ENCODE measurements at regions not wholly inside any gene's neighbourhood (a gene's known extent, or its start where the extent isn't known, plus 50 kb on each side); places are given as distances from the start of the nearest gene placed in this dataset.

DNA sequence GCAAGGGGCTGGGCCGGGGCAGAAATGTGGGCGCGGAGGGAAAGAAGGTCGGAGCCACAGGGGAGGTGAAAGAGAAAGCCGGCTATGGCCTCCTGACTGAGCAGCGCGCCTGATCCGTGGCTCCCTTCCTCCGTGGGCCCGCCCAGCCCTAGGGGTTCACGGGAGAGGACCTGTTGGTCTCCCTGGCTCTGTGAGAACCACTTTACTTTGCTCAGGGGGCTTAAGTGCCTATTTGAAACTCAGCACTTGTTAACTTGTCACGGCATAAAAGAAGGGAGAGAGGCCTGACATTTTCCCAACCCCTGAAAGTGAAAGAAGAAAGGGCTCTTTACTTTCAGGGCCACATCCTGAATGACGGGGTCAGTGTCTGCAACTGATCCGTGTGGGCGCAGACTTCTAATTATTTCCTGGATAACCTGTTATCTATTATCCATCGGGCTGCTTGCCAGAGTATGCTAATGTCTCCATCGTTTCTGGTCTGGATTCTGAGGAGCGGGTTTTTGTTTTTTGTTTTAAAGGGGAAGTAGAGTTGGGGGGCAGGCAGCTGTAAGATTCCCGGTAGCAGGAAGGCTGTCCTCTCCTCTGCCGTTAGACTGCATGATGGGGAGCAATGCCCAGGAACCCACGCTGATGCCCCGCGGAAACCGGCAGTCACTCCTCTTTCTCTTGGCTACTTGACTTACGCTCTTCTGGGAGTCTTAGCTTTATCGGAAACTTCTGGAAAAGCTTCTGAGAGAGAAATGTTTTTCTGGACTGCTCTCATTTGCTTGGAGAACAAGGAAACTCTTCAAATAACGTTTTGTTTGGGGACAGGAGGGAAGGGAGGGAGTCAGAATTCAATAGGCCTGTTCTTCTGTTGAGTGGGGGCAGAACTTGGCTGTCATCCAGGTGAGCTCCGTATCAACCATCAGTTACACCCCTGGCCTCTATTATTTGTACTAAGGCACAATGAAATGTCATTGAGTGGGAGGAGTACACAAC lies 127.7 kb upstream of the MAX start:
- no peaks in the 10 kb centered on the region for H3K36me3 ChIP-seq (ENCODE audit: insufficient read depth, low read length)
- no peak for DNase-seq (ENCODE audit: low read depth, low spot score)
- H3K4me3 ChIP-seq, result peak overlapping the region; percentile 67
- no peak for TF ChIP-seq FOXP2 (optimal IDR thresholded peaks at IDR 0.05; ENCODE audit: control extremely low read depth, extremely low read length, insufficient read depth)
- peak; percentile 44; the same call in 1 of the 2 replicates for TF ChIP-seq POLR2AphosphoS5 (IDR thresholded peaks at IDR 0.05; ENCODE audit: borderline replicate concordance, low read depth, low read length)
- H3K9me3 ChIP-seq (ENCODE audit: low read depth, low read length), result no peaks in the 10 kb centered on the region
- peak overlapping the region; percentile 73 for H3K9ac ChIP-seq (ENCODE audit: insufficient read length)
- H3K27ac ChIP-seq, result peak overlapping the region; percentile 93

DNA sequence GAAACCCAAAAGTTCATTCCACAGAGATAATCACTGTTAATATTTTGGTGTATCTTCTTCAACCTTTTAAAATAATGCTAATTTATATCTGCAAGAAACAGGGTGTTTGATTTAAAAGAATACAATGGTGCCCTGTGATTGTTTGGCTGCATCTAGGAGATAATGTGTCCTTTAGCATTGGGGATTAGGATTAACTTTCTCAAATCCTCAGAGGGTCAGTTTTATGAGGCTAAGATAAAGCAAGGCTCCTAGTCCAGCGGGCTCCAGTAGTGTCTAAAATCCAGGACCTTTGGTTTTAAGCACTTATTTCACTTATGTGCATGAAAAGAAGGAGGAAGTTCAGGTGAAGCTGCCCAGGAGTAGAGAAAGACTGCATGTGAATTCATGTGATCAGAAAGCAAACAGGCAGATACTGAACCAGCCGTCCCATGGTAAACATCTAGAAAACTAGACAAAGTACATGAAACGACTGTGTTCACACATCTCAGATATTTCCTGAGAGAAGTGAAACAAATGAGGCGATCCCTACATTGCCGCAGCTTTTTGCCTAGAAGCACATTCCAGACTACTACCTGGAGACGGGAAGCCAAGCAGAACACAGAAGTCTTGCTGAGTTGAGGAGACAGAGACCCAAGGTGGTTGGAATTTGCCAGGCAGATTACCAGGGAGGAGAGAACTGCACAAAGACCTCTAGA lies 129.1 kb upstream of the MAX start:
- H3K9ac ChIP-seq (ENCODE audit: insufficient read length), result no peak overlapping the region
- H3K9me3 ChIP-seq (ENCODE audit: low read depth, low read length), result no peaks in the 10 kb centered on the region
- H3K36me3 ChIP-seq (ENCODE audit: insufficient read depth, low read length), result no peaks in the 10 kb centered on the region
- H3K27ac ChIP-seq, result peak overlapping the region; percentile 89
- TF ChIP-seq POLR2AphosphoS5 (IDR thresholded peaks at IDR 0.05; ENCODE audit: borderline replicate concordance, low read depth, low read length) (no peak), EZH2 (IDR thresholded peaks at IDR 0.05) (no peak), FOXP2 (optimal IDR thresholded peaks at IDR 0.05; ENCODE audit: control extremely low read depth, extremely low read length, insufficient read depth) (no peak)
- DNase-seq (ENCODE audit: low read depth, low spot score), result no peak
- 0 out of 2 replicates have a peak overlapping the region, but pooled peaks have one; percentile 1 for H3K4me3 ChIP-seq

DNA sequence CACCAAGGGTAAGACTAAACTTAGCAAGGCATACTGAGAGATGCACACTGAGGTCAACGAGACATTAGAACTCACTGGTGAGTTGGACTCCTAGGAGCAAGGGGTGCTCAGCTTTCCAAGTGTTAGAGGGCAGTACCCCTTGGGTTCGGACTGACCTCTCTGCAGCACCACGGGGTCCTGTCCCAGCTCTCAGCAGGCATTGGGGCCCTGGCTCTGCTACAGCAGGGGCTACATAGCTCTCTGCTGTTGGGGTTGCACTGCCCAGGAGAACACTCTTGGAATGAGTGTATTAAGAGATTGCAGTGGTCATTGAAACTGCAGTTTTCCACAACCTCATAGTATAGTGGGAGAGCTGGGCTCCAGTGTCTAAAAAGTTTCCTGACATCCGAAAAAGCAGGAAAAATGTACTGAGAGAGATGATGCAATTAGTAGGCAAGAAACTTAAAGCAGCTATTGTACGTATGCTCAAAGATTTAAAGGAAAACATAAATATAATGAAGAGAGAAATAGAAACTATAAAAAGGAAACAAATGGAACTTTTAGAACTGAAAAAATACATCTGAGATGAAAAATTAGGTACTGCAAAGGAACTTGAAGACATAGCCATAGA lies 132.5 kb upstream of the MAX start:
- Histone ChIP-seq H3K9ac (ENCODE audit: insufficient read length) (no peak overlapping the region), H3K27ac (no peak overlapping the region), H3K36me3 (ENCODE audit: insufficient read depth, low read length) (no peaks in the 10 kb centered on the region), H3K4me3 (no peak overlapping the region), H3K9me3 (ENCODE audit: low read depth, low read length) (no peaks in the 10 kb centered on the region)
- TF ChIP-seq POLR2AphosphoS5 (IDR thresholded peaks at IDR 0.05; ENCODE audit: borderline replicate concordance, low read depth, low read length) (no peak), EZH2 (IDR thresholded peaks at IDR 0.05) (no peak), FOXP2 (optimal IDR thresholded peaks at IDR 0.05; ENCODE audit: control extremely low read depth, extremely low read length, insufficient read depth) (no peak)
- DNase-seq (ENCODE audit: low read depth, low spot score), result no peak

DNA sequence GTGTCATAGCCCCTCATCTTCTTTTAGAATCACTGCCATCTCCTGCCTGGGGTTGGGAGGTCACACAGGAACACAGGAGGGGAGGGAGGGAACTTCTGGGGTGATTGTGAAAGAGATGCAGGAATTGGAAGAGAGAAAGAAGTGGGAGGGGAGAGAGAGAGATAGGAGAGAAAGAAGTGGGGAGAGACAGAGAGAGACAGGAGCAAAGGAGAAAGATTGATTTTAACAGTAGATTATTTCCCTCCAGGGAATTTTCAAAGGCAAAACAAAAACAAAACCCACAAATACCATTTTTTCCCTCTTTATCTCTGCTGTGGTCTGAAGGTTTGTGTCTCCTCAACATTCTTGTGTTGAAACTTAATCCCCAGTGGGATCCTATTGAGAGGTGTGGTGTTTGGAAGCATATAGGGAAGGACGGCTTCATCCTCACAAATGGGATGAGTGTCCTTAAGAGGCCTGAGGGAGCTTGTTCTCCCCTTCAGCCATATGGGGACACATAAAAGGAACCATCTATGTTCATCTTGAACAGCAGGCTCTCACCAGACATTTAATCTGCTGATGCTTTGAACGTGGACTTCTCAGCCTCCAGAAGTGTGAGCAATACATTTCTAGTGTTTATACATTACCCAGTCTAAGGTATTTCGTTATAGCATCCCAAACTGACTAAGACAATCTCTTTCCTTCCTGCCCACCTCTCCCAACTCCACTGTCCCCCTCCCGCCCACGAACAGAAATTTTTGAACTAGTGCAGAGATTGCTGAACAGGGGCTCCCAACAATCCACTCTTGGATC lies 134.9 kb upstream of the MAX start:
- H3K9ac ChIP-seq (ENCODE audit: insufficient read length), result no peak overlapping the region
- no peak overlapping the region for H3K27ac ChIP-seq
- DNase-seq (ENCODE audit: low read depth, low spot score), result no peak
- no peak overlapping the region for H3K4me3 ChIP-seq
- H3K9me3 ChIP-seq (ENCODE audit: low read depth, low read length), result no peaks in the 10 kb centered on the region
- no peaks in the 10 kb centered on the region for H3K36me3 ChIP-seq (ENCODE audit: insufficient read depth, low read length)
- TF ChIP-seq FOXP2 (optimal IDR thresholded peaks at IDR 0.05; ENCODE audit: control extremely low read depth, extremely low read length, insufficient read depth) (no peak), POLR2AphosphoS5 (IDR thresholded peaks at IDR 0.05; ENCODE audit: borderline replicate concordance, low read depth, low read length) (no peak), EZH2 (IDR thresholded peaks at IDR 0.05) (no peak)

DNA sequence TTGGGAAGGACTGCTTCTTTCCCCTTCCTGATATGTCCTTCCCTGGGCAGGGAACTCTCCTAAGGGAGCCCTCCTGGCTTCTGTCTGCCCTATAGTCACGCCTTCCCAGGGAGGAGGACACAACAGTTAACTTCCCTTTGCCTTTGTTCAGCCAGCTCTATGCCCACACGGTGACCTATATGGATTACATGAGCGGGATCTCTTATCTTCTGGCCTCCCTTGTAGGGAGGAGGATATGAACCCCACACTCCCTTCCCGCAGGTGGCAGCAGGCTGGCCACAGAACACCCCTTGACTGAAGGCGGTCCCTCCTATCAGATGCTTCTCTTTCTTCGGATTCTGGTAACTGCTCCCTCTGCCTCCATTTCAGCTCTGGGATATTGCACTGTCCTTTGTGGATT lies 135.6 kb upstream of the MAX start:
- TF ChIP-seq FOXP2 (optimal IDR thresholded peaks at IDR 0.05; ENCODE audit: control extremely low read depth, extremely low read length, insufficient read depth), result no peak
- Histone ChIP-seq H3K36me3 (ENCODE audit: insufficient read depth, low read length) (no peaks in the 10 kb centered on the region), H3K27ac (no peak overlapping the region), H3K9me3 (ENCODE audit: low read depth, low read length) (no peaks in the 10 kb centered on the region), H3K9ac (ENCODE audit: insufficient read length) (no peak overlapping the region), H3K4me3 (no peak overlapping the region)
- DNase-seq (ENCODE audit: low read depth, low spot score), result no peak

DNA sequence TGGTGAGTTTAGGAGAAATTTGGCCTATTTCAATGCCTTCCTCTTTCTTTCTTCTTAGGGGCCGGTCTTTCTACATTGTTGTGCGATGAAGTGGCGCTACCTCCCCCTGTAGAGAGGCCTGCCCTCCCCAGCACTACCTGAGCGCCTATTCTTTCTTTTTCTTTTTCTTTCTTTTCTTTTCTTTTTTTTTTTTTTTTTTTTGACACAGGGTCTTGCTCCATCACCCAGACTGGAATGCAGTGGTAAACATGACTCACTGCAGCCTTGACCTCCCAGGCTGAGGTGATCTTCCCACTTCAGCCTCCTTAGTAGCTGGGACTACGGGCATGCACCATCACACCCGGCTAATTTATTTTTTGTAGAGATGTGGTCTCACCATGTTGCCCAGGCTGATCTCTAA lies 136.1 kb upstream of the MAX start:
- Histone ChIP-seq H3K27ac (no peak overlapping the region), H3K36me3 (ENCODE audit: insufficient read depth, low read length) (no peaks in the 10 kb centered on the region)
- no peak for DNase-seq (ENCODE audit: low read depth, low spot score)

DNA sequence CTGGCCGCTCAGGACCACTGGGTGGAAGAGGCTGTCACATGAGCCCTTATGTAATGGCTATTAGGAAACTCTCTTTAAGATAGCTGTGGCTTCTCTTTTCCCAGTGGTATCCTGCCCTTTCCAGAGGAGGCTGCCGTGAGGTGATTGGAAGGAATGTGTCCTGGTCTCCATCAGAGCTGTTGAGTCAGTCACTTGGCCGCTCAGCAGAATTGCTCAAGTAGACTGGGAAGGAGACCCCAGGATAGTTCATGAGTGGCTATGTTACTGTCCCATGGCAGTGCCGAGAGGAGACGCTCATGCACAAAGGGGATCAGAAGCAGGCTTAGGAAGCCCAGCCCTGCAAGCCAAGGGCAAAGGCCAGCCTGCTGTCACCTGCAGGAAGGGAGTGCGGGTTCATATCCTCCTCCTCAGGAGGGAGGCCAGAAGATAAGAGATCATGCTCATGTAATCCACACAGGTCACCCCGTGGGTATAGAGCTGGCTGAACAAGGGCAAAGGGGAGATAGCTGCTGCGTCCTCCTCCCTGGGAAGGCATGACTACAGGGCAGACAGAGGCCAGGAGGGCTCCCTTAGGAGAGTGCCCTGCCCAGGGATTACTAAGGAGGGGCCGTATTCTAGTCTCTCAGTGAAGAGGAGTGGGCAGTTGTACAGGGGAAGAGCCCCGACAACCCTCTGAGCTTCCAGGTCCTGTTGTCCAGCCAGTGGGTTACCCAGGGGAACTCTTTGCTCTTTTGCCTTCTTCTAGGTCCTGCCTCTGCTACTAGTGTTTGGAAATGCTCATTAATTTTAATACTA lies 137.0 kb upstream of the MAX start:
- Histone ChIP-seq H3K36me3 (ENCODE audit: insufficient read depth, low read length) (no peaks in the 10 kb centered on the region), H3K9ac (ENCODE audit: insufficient read length) (no peak overlapping the region), H3K9me3 (ENCODE audit: low read depth, low read length) (no peaks in the 10 kb centered on the region), H3K4me3 (no peak overlapping the region), H3K27ac (no peak overlapping the region)
- no peak for DNase-seq (ENCODE audit: low read depth, low spot score)
- no peak for TF ChIP-seq POLR2AphosphoS5 (IDR thresholded peaks at IDR 0.05; ENCODE audit: borderline replicate concordance, low read depth, low read length)

More for the DNA sequence above, 136.1 kb upstream of the MAX start:
- no peak overlapping the region for H3K4me3 ChIP-seq
- no peaks in the 10 kb centered on the region for H3K9me3 ChIP-seq (ENCODE audit: low read depth, low read length)
- TF ChIP-seq EZH2 (IDR thresholded peaks at IDR 0.05) (no peak), POLR2AphosphoS5 (IDR thresholded peaks at IDR 0.05; ENCODE audit: borderline replicate concordance, low read depth, low read length) (no peak), FOXP2 (optimal IDR thresholded peaks at IDR 0.05; ENCODE audit: control extremely low read depth, extremely low read length, insufficient read depth) (no peak)
- no peak overlapping the region for H3K9ac ChIP-seq (ENCODE audit: insufficient read length)
